ELR (cell line): ENCODE measurements at regions not wholly inside any gene's neighbourhood (a gene's known extent, or its start where the extent isn't known, plus 50 kb on each side); places are given as distances from the start of the nearest gene placed in this dataset.
"Not testable (repeated sequence)": the region's sequence is repeated elsewhere in the genome, so short reads cannot be mapped to it uniquely, and the experiment has no call there.

Experiments used
- DNase-seq: peaks from one replicate; pipeline ENCODE4 v3.0.0-alpha.2; 2015; ENCODE audit warnings: low read depth

- DNase-seq = no peak
These were observed 479.3 kb downstream of the IRS1 start for GRCh38 chr2:226320076-226320948.

GRCh38 chr2:226317970-226318369 is 481.6 kb downstream of the IRS1 start:
- DNase-seq = no peak

GRCh38 chr2:226313060-226313459 is 486.6 kb downstream of the IRS1 start:
- DNase-seq = no peak

GRCh38 chr2:226312155-226312554 is 487.5 kb downstream of the IRS1 start:
- DNase-seq = no peak

- no peak for DNase-seq
These were observed 489.5 kb downstream of the IRS1 start for GRCh38 chr2:226310146-226310545.

- DNase-seq = peak; percentile 49
These were observed 490.6 kb downstream of the IRS1 start for GRCh38 chr2:226308986-226309385.

GRCh38 chr2:226308323-226308680 is 491.3 kb downstream of the IRS1 start:
- no peak for DNase-seq

GRCh38 chr2:226307487-226308322 is 491.9 kb downstream of the IRS1 start:
- no peak for DNase-seq

- DNase-seq = no peak
These were observed 492.7 kb downstream of the IRS1 start for GRCh38 chr2:226306969-226307368.

- peak; percentile 11 for DNase-seq
These were observed 495.3 kb downstream of the IRS1 start for GRCh38 chr2:226304308-226304707.

GRCh38 chr2:226303707-226304106 is 495.9 kb downstream of the IRS1 start:
- no peak for DNase-seq

- no peak for DNase-seq
These were observed 499.3 kb downstream of the IRS1 start for GRCh38 chr2:226300196-226300886.

GRCh38 chr2:226299771-226300170 is 499.8 kb downstream of the IRS1 start:
- no peak for DNase-seq

- DNase-seq = no peak
These were observed 503.9 kb downstream of the IRS1 start for GRCh38 chr2:226295681-226296080.

- no peak for DNase-seq
These were observed 504.5 kb downstream of the IRS1 start for GRCh38 chr2:226295123-226295522.

GRCh38 chr2:226291281-226291680 is 508.3 kb downstream of the IRS1 start:
- not testable (repeated sequence) for DNase-seq

- no peak for DNase-seq
These were observed 512.7 kb downstream of the IRS1 start for GRCh38 chr2:226286916-226287315.

GRCh38 chr2:226283796-226284195 is 515.8 kb downstream of the IRS1 start:
- no peak for DNase-seq

- no peak for DNase-seq
These were observed 517.5 kb downstream of the IRS1 start for GRCh38 chr2:226282151-226282550.

- DNase-seq = not testable (repeated sequence)
These were observed 519.5 kb downstream of the IRS1 start for GRCh38 chr2:226280136-226280535.

- DNase-seq = no peak
These were observed 524.4 kb downstream of the IRS1 start for GRCh38 chr2:226275215-226275614.

- peak; percentile 19 for DNase-seq
These were observed 525.5 kb downstream of the IRS1 start for GRCh38 chr2:226274143-226274542.

GRCh38 chr2:226273440-226273839 is 526.2 kb downstream of the IRS1 start:
- DNase-seq = peak; percentile 11
